CD4-positive, alpha-beta T cell (primary cell): ENCODE measurements at regions not wholly inside any gene's neighbourhood (a gene's known extent, or its start where the extent isn't known, plus 50 kb on each side); places are given as distances from the start of the nearest gene placed in this dataset.

Experiments
- ATAC-seq: fragments of 200-7000 bp; cut with Tn5 transposase; one replicate; pipeline ENCODE4 v1.10.0; 2022; ENCODE audit warnings: mild to moderate bottlenecking; ENCODE audit not compliant: poor library complexity
- CTCF ChIA-PET: fragments of 350-600 bp; sonication (Branson Sonifier 250); formaldehyde crosslinking; loops from one replicate; lab custom pipeline; 2021; ENCODE audit warnings: antibody characterized with exemption, inconsistent platforms; lab: Charles Lee
- POLR2A ChIA-PET: fragments of 350-600 bp; sonication (Branson Sonifier 250); formaldehyde crosslinking; loops from one replicate; lab custom pipeline; 2021; ENCODE audit warnings: antibody characterized with exemption, inconsistent platforms; lab: Charles Lee
- DNase-seq, 14 experiments: peaks; one replicate each; pipeline ENCODE4 v3.0.0-alpha.2; 2013 to 2020; ENCODE audit warnings: mixed read lengths in 2 of 14
- H3K27ac ChIP-seq, 2 donors: one replicate each; pipeline versions ENCODE4 v1.5.1 to v1.7.0; 2013; ENCODE audit warnings: low read length in 2 of 2, low read depth in 1 of 2, mild to moderate bottlenecking in 1 of 2
- H3K27me3 ChIP-seq, 2 experiments: 1 replicate in 1 of 2; 2 replicates in 1 of 2; pipeline versions ENCODE4 v1.6.1 to v1.7.0; 2013; ENCODE audit warnings: low read length in 2 of 2, control low read depth in 1 of 2, mild to moderate bottlenecking in 1 of 2, moderate library complexity in 1 of 2; ENCODE audit not compliant: insufficient read depth in 2 of 2, control insufficient read depth in 1 of 2
- H3K36me3 ChIP-seq: one replicate; pipeline ENCODE4 v1.6.1; 2013; ENCODE audit warnings: low read length, control low read depth; ENCODE audit not compliant: insufficient read depth
- H3K4me1 ChIP-seq: one replicate; pipeline ENCODE4 v1.6.1; 2013; ENCODE audit warnings: low read length, control low read depth; ENCODE audit not compliant: insufficient read depth
- H3K4me3 ChIP-seq: one replicate; pipeline ENCODE4 v1.5.1; 2013; ENCODE audit warnings: mild to moderate bottlenecking, low read length, moderate library complexity
- H3K9me3 ChIP-seq, 2 experiments: 1 replicate in 1 of 2; 2 replicates in 1 of 2; pipeline versions ENCODE4 v1.6.1 to v1.7.0; 2013; ENCODE audit warnings: low read length in 2 of 2, mild to moderate bottlenecking in 2 of 2, control low read depth in 1 of 2, moderate library complexity in 1 of 2; ENCODE audit not compliant: control insufficient read depth in 1 of 2, insufficient read depth in 1 of 2
- H3K27ac Mint-ChIP-seq: one replicate; pipeline ENCODE4 v1.8.0; 2020; ENCODE audit warnings: mixed read lengths
- H3K27me3 Mint-ChIP-seq: one replicate; pipeline ENCODE4 v1.8.0; 2021; ENCODE audit warnings: mixed read lengths
- H3K36me3 Mint-ChIP-seq: one replicate; pipeline ENCODE4 v1.8.0; 2021; ENCODE audit warnings: low read depth, mixed read lengths
- H3K4me1 Mint-ChIP-seq: one replicate; pipeline ENCODE4 v1.8.0; 2021; ENCODE audit warnings: low read depth, mixed read lengths
- H3K4me3 Mint-ChIP-seq: one replicate; pipeline ENCODE4 v1.8.0; 2020; ENCODE audit warnings: mild to moderate bottlenecking, mixed read lengths
- H3K9me3 Mint-ChIP-seq: one replicate; pipeline ENCODE4 v1.8.0; 2020; ENCODE audit warnings: mixed read lengths
- CTCF ChIP-seq: fragments of 200-600 bp; IDR thresholded peaks from one replicate; pipeline ENCODE4 v1.8.0; 2022; ENCODE audit warnings: antibody characterized with exemption, mild to moderate bottlenecking
- intact Hi-C, 2 experiments: fragments of 100-400 bp; cut with DNase I in 1 of 2; cut with micrococcal nuclease in 1 of 2; formaldehyde crosslinking; loops; one replicate each; pipeline versions ENCODE4 v1.15.1 to v1.9.0; 2023 to 2025; cut with DNase I, micrococcal nuclease

GRCh38 chr11:128315933-128316332 is 271.4 kb downstream of the ETS1 start:
- TF ChIP-seq CTCF: no peak
- peaks cover 10% of the 10 kb centered on the region for H3K9me3 Mint-ChIP-seq
- peaks cover 3% of the 10 kb centered on the region for H3K36me3 ChIP-seq
- no peak overlapping the region for H3K4me3 ChIP-seq
- peaks cover 40% of the 10 kb centered on the region for H3K4me1 ChIP-seq
- ChIA-PET CTCF (no interaction called here), POLR2A (interaction anchor here (4.1 kb wide), 1 partner anchor 15 kb away, joined by 38 read pairs; no protein-coding TSS in a partner anchor)
- no peaks in the 10 kb centered on the region for H3K27me3 ChIP-seq
- intact Hi-C loops: no loop called here
- H3K36me3 Mint-ChIP-seq: peaks cover 68% of the 10 kb centered on the region
- peak overlapping the region; percentile 87 for H3K27ac Mint-ChIP-seq
- no peaks in the 10 kb centered on the region for H3K27me3 Mint-ChIP-seq
- H3K9me3 ChIP-seq: peaks cover 7 to 27% of the 10 kb centered on the region in 2 experiments
- H3K4me1 Mint-ChIP-seq: peaks cover 86% of the 10 kb centered on the region
- no peak overlapping the region for H3K4me3 Mint-ChIP-seq
- no peak for ATAC-seq
- H3K27ac ChIP-seq: no peak overlapping the region
- peak in 1 of 14 experiments; percentile 40 for DNase-seq

GRCh38 chr11:128313931-128314330 is 273.4 kb downstream of the ETS1 start:
- no peak for TF ChIP-seq CTCF
- peaks cover 91% of the 10 kb centered on the region for H3K4me1 Mint-ChIP-seq
- ChIA-PET CTCF (no interaction called here), POLR2A (interaction anchor here (3.0 kb wide), 1 partner anchor 9 kb away, joined by 9 read pairs; no protein-coding TSS in a partner anchor)
- H3K27me3 Mint-ChIP-seq: no peaks in the 10 kb centered on the region
- peaks cover 3% of the 10 kb centered on the region for H3K36me3 ChIP-seq
- intact Hi-C loops: no loop called here
- H3K4me3 ChIP-seq: no peak overlapping the region
- H3K36me3 Mint-ChIP-seq: peaks cover 71% of the 10 kb centered on the region
- H3K9me3 ChIP-seq: peaks cover 7 to 27% of the 10 kb centered on the region in 2 experiments
- peaks cover 47% of the 10 kb centered on the region for H3K4me1 ChIP-seq
- ATAC-seq (no peak), DNase-seq (no peak)
- H3K27ac Mint-ChIP-seq: peak overlapping the region; percentile 37
- no peak overlapping the region for H3K27ac ChIP-seq
- H3K4me3 Mint-ChIP-seq: no peak overlapping the region
- peaks cover 10% of the 10 kb centered on the region for H3K9me3 Mint-ChIP-seq
- H3K27me3 ChIP-seq: no peaks in the 10 kb centered on the region

GRCh38 chr11:128311742-128312719 is 275.3 kb downstream of the ETS1 start:
- Histone ChIP-seq H3K9me3 (peaks cover 7 to 27% of the 10 kb centered on the region in 2 experiments), H3K27ac (peak overlapping the region; percentile 2 to 38), H3K27me3 (no peaks in the 10 kb centered on the region), H3K4me1 (peaks cover 39% of the 10 kb centered on the region), H3K4me3 (no peak overlapping the region), H3K36me3 (peaks cover 3% of the 10 kb centered on the region)
- Mint-ChIP-seq H3K4me1 (peaks cover 91% of the 10 kb centered on the region), H3K9me3 (peaks cover 10% of the 10 kb centered on the region), H3K36me3 (peaks cover 60% of the 10 kb centered on the region), H3K27me3 (no peaks in the 10 kb centered on the region), H3K27ac (peak overlapping the region; percentile 100), H3K4me3 (peak overlapping the region; percentile 18)
- TF ChIP-seq CTCF: no peak
- ChIA-PET POLR2A (interaction anchor here (0.6 to 3.0 kb wide), 5 partner anchors 7 to 143 kb away, joined by 3 to 10 read pairs (median 3); no protein-coding TSS in a partner anchor), CTCF (interaction anchor here (1.0 kb wide), 1 partner anchor 11 kb away, joined by 3 read pairs; no protein-coding TSS in a partner anchor)
- ATAC-seq: peak; percentile 79
- intact Hi-C loops: no loop called here
- peak in 2 of 14 experiments; percentile 64 to 65 for DNase-seq
